D721Med (cell line): ENCODE measurements at regions not wholly inside any gene's neighbourhood (a gene's known extent, or its start where the extent isn't known, plus 50 kb on each side); places are given as distances from the start of the nearest gene placed in this dataset.
"Not testable (repeated sequence)": the region's sequence is repeated elsewhere in the genome, so short reads cannot be mapped to it uniquely, and the experiment has no call there.

ENCODE experiments used
- DNase-seq: peaks from one replicate; pipeline ENCODE4 v3.0.0; 2011; ENCODE audit warnings: low spot score; ENCODE audit not compliant: insufficient read length
- FAIRE-seq: peaks from 2 replicates; lab custom pipeline; 2011; peaks lifted over from hg19 to GRCh38; lab: Jason Lieb, UNC
- CTCF ChIP-seq: IDR thresholded peaks from 2 replicates; pipeline ENCODE4 v1.5.1; 2012; ENCODE audit warnings: mild to moderate bottlenecking, control low read depth; ENCODE audit not compliant: insufficient read depth; ENCODE audit errors: missing control alignments

GRCh38 chr5:91252916-91253315 is 130.2 kb downstream of the ARRDC3 start:
- DNase-seq = no peak
- no peak for FAIRE-seq
- no peak for TF ChIP-seq CTCF

GRCh38 chr5:91245871-91246270 is 137.2 kb downstream of the ARRDC3 start:
- no peak for TF ChIP-seq CTCF
- FAIRE-seq (no peak), DNase-seq (no peak)

- no peak for TF ChIP-seq CTCF
- DNase-seq (no peak), FAIRE-seq (no peak)
Observed at GRCh38 chr5:91245074-91245452, 138.1 kb downstream of the ARRDC3 start.

GRCh38 chr5:91244380-91245073 is 138.6 kb downstream of the ARRDC3 start:
- DNase-seq = no peak
- FAIRE-seq = no peak
- TF ChIP-seq CTCF = no peak

GRCh38 chr5:91243852-91244251 is 139.3 kb downstream of the ARRDC3 start:
- FAIRE-seq (no peak), DNase-seq (no peak)
- no peak for TF ChIP-seq CTCF

- DNase-seq (no peak), FAIRE-seq (no peak)
- no peak for TF ChIP-seq CTCF
Observed at GRCh38 chr5:91243286-91243685, 139.8 kb downstream of the ARRDC3 start.

- not testable (repeated sequence) for FAIRE-seq, DNase-seq
Observed at GRCh38 chr5:91241460-91241859, 141.7 kb downstream of the ARRDC3 start.

GRCh38 chr5:91240175-91240574 is 142.9 kb downstream of the ARRDC3 start:
- no peak for DNase-seq
- no peak for TF ChIP-seq CTCF
- no peak for FAIRE-seq
